GM18499 (cell line): ENCODE measurements at regions not wholly inside any gene's neighbourhood (a gene's known extent, or its start where the extent isn't known, plus 50 kb on each side); places are given as distances from the start of the nearest gene placed in this dataset.
"Not testable (repeated sequence)": the region's sequence is repeated elsewhere in the genome, so short reads cannot be mapped to it uniquely, and the experiment has no call there.

Source experiments
- ATAC-seq: cut with Tn5 transposase; IDR thresholded peaks from one replicate; pipeline ENCODE4 v1.9.1; 2021; ENCODE audit warnings: moderate number of reproducible peaks; ENCODE audit not compliant: insufficient read depth, unreplicated experiment

DNA sequence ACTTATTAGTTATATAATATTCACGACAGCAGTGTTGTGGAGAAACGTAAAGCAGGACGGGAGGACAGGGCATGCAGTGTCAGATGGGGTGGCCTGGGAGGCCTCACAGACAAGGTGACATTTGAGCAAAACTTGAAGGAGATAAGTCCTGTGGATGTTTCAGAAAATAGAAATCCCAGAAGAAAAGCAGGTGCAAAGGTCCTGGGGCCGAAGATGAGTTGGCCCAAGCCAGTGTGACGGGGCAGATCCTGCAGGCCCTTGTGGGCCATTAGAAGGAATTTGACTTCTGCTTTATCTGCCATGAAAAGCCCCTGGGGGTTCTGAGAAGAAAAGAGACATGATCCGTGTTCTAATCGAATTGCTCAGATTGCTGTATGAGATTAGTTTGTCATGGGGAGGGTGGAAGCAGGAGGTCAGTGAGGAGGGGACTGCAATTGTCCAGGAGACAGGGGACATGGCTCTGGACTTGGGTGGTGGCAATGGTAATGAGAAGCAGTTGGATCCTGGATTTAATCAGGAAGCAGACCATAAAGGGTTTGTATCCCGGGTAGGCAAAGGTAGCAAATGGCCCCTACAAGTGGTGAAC is 437.4 kb upstream of the SULF2 start:
- ATAC-seq, result no peak

DNA sequence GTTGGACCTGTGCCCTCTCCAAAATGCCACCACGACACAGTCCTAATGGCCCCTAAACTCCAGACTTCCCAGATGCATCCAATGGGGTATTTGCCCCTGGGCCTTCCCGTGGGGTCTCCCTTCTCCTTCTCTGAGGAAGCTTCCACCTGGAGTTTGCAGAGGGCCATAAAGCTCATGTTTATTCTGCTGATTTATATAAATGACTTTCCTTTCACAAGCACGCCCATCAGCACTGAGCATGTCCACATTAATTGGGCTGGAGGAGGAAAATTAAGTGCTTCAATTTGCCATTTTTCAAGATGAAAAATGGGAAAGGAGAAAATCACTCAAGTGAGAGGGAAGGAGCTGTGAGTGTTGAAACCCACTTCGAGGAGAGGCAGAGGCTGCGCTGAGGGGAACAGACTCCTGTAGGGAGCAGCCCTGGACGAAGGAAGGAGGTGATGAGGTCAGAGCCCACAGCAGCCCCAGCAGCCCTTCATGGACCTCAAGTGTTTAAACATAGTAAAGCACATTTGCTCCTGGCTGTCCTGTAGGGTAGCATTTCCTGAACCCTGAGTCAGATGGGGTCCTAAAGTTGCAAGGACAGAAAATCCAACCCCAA is 434.9 kb upstream of the SULF2 start:
- no peak for ATAC-seq

DNA sequence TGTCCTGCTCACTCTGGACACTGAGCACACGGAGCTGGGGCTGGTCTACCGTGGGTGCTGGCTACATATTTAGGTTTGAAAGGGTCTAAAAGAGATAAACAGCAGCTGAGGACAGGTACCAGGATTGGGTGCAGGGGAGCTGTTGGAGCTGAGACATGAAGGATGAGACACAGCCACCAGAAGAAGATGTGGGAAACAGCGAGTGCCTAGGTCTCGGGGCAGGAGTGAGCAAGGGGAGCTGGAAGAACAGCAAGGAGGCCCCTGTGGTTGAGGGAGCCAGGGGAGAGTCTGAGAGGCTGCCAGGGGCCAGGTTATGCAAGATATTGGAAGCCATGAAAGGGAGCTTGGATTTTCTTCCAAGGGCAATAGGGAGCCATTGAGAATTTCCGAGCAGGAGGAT is 434.0 kb upstream of the SULF2 start:
- no peak for ATAC-seq

DNA sequence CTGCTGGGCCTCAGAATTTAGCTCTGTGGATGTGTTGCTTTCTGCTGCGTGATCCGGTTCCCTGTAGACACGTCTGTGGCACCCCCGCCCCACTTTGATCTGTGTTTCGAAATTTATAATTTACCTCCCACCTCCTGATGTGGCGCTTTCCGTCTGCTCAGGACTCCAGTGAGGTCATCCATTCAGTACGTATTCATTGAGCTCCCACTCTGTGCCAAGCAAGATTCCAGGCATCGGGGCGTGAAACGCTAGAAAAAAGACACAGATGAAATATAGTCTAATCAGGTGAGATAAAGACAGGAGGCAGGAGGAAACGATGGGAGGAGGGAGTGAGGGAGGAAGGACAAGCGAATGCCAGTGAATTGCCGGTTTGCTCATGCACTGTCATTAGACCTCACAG is 431.9 kb upstream of the SULF2 start:
- no peak for ATAC-seq

DNA sequence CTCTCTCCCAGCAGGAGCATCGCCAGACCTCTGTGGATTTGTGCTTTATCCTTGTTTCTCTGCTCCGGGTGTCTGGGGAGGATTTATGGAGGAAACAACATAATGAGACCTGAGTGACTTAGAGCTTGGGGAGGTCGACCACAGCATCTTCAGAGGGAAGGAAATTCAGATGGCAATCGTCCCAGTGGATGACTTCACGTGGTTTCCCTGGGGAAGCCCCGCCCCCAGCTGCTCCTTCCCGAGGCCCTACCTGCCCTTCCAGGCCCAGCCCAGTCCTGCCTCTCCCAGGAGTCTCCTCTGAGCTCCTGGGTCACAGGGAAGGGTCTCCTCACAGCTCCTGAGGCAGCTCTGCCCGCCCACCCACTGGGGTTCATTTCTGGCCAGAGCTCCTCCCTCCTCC is 430.3 kb upstream of the SULF2 start:
- ATAC-seq, result no peak

DNA sequence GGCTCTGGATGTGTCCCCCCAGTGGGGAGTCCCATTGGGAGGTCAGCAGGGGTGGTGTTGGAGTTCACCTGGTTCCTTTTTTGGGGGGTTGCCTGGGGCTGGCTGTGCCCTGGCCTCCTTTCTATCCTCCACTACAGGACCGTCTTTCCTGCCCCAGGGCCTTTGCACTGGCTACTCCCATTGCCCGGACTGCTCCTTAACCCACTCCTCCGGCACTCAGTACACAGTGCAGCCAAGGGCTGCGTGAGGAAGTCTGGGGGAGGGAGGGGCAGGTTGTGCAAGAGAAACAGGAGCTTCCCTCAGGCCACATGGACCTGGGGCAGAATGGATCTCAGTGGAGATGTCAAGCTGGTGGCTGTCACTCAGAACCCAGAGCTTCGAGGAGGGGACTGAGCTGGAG is 429.3 kb upstream of the SULF2 start:
- no peak for ATAC-seq

DNA sequence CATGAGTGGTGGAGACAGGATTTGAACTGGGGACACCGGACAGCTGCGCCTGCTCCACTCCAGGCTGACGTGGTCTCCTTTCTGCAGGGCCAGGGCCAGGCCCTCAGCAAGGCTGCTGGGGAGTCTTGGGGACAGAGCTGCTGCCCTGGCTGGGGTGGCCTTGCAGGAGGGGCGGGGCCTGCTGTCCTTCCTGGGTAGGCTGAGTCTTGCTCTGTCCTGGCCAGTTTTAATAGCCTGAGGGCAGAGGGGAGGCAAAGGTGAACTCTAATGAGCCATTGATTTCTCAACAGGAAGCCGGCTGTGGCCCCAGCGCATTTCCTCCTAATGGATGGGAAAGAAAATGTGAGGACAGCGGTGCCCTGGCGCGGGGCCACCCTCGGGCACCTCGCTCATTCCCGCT is 428.4 kb upstream of the SULF2 start:
- not testable (repeated sequence) for ATAC-seq

DNA sequence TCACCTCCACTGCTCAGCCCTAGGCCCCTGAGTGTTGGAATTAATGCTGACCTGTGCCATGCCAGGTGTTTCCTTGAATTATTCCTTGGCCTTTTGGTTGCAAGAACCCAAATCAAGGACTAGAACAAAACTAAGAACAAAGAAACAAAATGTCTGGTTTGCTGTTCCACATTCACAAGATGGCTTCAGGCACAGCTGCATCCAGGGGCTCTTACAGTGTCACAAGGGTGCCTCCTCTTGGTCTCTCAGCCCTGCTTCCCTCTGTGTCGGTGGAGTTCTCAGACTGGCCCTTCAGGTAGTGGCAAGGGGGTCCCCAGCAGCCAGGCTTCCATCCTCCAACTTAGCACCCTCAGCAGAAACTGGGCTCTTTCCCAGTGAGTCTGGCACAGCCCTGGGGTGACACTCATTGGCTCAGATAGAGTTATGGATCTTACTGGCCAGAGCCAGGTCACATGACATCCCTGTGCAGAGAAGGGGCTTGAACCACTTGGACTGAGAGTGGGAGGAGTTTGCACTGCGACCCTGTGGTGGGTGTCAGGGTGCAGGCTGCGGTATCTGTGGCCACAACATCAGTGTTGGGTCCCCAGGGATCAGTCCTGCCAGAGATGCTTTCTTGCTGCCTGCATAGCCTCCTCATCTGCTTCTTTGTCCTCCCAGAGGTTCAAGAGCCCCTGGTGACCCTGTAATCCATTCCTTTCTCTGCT is 427.7 kb upstream of the SULF2 start:
- ATAC-seq, result no peak

DNA sequence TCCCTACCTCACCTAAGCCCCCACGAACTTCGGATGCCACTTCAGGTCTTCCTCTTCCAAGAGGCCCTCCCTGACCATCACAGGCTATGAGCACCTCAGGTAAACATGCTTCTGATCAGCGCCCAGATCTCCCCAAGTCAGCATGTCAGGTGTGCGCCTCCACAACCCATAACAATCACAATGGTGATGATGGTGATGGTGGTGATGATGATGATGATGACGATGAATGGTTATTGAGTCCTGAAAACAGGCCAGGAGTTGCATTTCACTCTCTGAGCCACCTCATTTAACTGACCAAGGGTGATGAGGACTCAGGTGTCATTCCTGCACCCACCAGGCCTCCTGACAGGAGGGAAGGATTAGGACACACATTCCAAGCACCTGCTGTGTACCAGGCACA is 426.6 kb upstream of the SULF2 start:
- no peak for ATAC-seq

DNA sequence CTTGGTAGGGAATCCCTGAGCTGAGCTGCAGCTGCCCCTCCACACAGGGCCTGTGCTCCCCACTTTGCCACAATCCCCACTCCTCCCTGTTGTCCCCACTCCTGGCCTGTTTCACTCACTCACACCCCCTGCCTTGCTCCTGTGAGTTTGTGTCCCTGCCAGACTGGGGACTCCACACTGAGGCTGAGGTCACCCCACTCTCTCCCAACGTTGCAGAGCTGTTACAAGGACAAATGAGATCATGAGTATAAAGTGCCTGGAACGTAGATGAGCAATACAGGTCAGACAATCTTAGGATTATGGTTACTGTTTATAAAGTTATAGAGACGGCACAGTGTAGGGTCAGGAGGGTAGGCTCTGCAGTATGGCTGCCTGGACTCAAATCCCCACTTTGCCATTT is 426.0 kb upstream of the SULF2 start:
- no peak for ATAC-seq

DNA sequence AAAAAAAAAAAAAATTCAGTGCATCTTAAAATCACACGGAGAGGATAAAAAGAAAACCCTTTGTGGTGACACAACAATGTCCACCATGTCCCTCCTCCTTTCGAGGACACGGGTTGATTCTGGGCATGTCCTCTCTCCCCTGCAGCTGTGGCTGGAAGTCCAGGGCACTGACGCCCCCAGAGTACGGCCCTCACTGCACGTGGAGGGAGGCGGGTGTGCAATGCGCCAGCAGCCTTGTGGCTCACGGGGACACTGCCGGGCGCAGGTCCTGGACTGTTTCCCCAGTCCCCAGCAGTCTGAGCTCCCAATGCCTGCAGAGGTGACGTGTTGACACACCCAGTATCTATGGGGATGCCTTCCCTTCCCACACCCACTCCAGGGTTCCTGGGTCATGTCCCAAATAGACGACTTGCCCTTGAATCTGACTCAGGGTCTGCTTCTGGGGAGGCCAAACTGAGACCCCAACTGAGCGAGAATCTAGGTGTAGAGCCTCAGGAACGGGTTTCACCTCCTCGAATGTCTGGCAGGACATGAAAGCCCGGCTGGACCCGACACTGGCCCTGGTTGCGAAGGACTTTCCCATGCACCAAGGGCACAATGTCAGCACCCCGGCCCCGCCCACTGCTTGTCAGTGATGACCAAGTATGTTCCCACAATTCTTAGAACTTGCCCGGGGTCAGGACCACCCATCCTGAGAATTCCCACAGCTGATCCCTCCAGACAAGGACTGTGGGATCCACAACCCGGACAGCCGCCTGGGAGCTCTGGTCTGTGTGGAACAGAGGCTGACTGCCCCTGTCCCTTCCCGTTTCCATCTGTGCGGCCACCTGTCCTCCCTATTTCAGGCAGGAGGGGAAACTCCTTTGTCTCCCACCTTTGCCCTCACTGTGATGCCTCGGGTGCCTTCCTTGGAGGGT is 425.1 kb upstream of the SULF2 start:
- ATAC-seq, result no peak

DNA sequence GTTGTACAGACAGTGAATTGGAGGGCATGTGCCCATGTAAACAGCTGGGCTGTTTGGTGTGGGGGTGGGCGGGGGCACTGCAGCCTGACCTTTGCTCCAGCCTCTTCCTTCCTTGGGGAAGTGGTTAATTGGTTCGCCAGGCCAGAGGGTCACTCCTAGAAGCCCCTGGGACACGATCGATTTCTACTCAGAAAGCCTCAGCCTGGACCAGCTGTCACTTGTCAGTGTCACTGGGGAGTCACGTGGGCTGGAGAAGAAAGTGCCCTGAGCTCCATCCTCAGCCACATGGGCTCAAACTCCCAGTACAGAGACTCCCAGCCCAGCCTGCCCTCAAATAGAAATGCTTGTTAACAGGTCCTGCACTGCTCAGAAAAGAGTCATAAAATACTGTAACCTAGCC is 423.8 kb upstream of the SULF2 start:
- ATAC-seq, result no peak

DNA sequence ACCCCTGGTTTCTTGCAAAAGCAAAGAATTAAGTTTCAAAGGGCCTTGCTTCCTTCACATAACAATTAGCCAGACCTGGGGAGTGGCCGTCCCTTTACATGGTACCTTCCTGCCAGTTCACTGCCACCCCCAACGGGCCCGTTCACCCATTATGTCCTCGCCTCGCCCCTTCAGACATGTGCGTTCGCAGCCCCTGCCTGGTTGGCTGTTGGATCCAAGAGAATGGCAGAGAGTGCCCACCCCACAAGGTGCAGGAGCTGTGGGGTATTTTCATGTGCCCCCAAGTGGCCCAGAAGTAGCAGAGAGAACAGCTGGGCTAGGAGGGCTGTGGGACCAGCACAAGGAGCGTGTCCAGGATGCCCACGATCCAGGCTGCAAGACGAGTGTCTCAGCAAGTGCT is 422.9 kb upstream of the SULF2 start:
- ATAC-seq, result no peak

DNA sequence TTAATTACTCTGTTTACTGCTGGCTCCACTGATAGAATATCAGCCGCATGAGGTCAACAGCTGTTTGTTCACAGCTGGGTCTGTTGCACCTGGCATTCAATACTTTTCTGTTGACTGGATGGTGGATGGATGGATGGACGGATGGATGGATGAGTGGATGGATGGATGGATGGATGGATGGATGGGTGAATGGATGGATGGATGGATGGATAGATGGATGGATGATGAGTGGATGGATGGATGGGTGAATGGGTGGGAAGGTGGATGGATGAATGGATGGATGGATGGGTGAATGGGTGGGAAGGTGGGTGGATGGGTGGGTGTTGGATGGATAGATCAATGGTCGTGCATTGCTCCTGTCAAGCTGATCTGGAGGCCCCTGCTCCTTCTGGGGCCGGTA is 422.2 kb upstream of the SULF2 start:
- ATAC-seq, result no peak

DNA sequence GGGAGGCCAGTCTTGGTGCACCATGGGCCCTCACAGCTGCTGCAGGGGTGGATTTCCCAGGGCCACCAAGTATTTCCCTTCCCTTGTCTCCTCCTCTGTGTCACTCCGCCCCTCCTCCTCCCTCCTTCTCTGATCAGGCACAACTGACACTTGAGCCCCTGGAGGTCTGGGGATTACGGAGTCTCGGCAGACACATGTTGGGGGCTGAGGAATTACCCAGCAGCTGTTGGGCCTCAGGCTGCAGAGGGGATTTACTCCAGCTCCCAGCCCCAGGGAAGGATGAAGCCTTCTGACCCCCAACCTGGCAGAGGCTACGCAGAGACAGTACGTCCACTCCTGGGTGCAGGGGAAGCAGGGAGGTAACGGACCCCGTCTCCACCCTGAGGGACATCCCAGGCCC is 420.5 kb upstream of the SULF2 start:
- no peak for ATAC-seq

DNA sequence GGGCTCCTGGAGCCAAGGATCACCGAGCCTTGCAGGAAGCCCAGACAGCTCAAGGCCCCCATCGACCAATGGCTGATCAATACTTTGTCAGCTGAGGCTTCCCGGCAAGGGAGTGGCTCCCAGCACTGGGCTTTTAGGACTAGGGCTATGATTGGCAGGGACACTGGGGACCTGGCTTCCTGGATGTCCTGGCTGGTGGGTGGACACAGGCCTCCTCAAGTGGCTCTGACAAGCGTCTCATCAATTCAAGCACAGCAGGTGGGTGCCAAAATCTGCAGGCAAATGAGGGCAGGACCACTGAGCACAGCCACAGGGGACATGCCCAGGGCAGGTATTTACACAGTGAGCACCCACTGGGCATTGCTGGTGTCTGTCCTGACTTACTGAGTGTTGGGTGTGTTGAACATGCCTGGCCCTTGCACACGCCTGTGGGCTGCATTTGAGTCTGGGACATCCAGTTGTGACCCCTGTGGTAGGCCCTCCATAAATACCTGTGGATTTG is 420.1 kb upstream of the SULF2 start:
- no peak for ATAC-seq

DNA sequence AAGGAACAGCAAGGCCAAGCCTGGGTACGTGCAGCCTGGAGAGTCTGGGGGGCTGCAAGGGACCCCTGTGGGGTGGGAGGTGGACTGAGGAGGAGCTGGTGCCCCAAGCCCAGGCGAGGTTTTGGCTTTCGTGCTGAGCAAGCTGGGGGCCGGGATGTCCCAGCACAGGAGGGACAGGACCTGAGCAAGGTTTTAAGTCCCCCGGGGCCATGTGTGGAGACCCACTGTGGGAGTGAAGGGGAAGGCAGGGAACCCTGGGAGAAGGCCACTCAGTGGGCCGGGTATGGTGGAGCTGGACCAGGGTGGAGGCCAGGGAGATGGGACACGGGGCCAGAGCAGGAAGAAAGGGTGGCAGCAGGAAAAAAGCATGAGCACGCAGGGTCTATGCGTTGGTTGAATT is 419.2 kb upstream of the SULF2 start:
- ATAC-seq, result no peak

DNA sequence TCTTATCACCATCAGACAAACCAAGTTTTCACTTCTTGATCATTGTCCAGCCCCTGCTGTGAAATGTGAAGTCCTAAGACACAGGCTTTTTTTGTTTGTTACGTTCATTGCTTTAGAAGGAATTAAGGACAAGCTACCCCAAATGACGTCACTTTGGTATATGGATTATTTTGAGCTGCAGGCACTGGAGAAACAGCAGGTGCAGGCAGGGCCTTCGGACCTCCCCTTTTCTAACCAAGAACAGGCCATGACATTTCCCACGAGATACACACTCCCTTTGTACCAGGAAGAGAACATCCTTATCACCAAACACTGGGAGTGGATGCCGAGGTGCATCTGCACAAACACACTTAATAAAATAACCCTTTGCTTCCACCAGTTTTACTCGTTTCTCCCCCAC is 418.0 kb upstream of the SULF2 start:
- no peak for ATAC-seq

DNA sequence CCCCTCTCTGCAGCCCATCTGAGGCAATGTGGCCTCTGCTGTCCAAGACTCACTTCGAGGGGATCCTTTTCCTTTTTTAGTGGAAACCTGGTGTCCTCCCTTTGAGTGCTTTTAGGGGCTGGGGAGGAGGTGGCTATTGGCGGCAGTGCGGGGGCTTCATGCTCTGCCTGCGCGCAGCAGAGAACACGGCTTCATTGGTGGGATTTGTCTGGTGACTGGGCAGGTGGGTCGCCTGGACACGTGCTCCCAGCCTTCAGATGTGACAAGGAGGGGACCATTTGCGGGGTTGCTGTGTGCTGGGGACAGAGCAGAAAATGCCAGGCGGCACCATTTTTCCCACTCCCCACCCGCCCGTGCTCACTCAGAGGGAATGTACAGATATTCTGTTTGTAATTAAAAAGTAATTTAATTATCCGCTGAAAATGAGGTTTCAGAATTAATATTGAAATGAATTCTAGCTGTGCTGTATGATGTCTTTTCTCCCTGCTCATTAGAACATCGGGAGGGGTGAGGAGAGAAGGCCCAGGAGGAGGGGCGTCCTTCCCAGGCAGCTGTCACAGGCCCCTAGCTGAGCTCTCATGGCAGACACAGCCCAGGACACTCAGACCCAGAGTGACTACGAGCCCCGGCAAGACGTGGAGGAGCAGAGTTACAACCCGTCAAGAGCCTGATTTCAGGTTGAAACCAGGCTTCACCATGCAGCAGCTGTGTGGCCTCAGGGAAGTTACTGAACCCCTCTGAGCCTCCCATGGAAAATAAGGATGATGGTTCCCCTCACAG is 417.2 kb upstream of the SULF2 start:
- no peak for ATAC-seq

DNA sequence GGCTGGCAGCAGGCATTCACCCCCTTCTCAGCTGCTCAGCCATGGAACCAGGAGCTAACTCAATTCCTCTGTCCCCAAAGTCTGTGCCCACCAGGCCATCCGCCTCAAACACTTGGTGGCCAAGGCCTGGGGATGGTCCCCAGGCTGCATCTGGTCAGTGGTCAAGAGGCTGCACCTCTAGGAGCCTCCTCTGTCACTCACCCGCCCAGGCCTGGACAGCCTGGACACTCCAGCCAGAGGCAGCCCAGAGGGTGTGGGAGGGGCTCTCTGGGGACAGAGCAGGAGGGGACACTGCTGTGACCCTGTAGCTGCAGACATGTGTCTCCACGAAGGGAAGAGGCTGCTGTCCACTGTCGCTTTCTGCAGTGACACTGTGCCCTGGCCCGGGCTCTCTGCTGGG is 416.6 kb upstream of the SULF2 start:
- ATAC-seq, result no peak
